Stomach (tissue), 4 donors: ENCODE measurements at regions not wholly inside any gene's neighbourhood (a gene's known extent, or its start where the extent isn't known, plus 50 kb on each side); places are given as distances from the start of the nearest gene placed in this dataset.

Experiments used
- CTCF ChIP-seq, 7 experiments: fragments of 450-650 bp in 4 of 7; fragments of 200-600 bp in 3 of 7; sonication (generic) in 3 of 7; IDR thresholded peaks; one replicate each; pipeline ENCODE4 v1.5.1; 2016 to 2019; ENCODE audit warnings: antibody characterized with exemption in 7 of 7, control low read depth in 2 of 7, mild to moderate bottlenecking in 1 of 7
- EP300 ChIP-seq: sonication (generic); formaldehyde crosslinking; IDR thresholded peaks from one replicate; pipeline ENCODE4 v1.6.1; 2017; ENCODE audit warnings: antibody characterized with exemption
- POLR2A ChIP-seq, 4 donors: fragments of 450-650 bp; IDR thresholded peaks; one replicate each; pipeline ENCODE4 v1.6.1; 2016; ENCODE audit warnings: antibody characterized with exemption in 4 of 4, control low read depth in 2 of 4, mild to moderate bottlenecking in 1 of 4, moderate library complexity in 1 of 4

GRCh38 chr2:59665021-59665420 lies 888.4 kb downstream of the BCL11A start:
- no peak for TF ChIP-seq CTCF (IDR thresholded peaks at IDR 0.05)
- TF ChIP-seq EP300, result no peak
- no peak for TF ChIP-seq POLR2A (IDR thresholded peaks at IDR 0.05)
